Loucy (cell line): ENCODE measurements at regions not wholly inside any gene's neighbourhood (a gene's known extent, or its start where the extent isn't known, plus 50 kb on each side); places are given as distances from the start of the nearest gene placed in this dataset.

Experiments used
- H2AFZ ChIP-seq: fragments of 200-600 bp; sonication (generic); 2 replicates; pipeline ENCODE4 v1.6.0; 2016; ENCODE audit warnings: antibody characterized with exemption, mild to moderate bottlenecking, low read length, moderate library complexity
- H3F3A ChIP-seq: fragments of 200-600 bp; 2 replicates; pipeline ENCODE4 v1.6.0; 2016; ENCODE audit warnings: antibody characterized with exemption, low read depth, mild to moderate bottlenecking
- H3K27me3 ChIP-seq: fragments of 200-600 bp; sonication (generic); 2 replicates; pipeline ENCODE4 v1.6.1; 2014; ENCODE audit warnings: low read length, mild to moderate bottlenecking; ENCODE audit not compliant: insufficient read depth, poor library complexity, severe bottlenecking
- H3K36me3 ChIP-seq: fragments of 200-600 bp; sonication (generic); 2 replicates; pipeline ENCODE4 v1.6.1; 2016; ENCODE audit warnings: low read length; ENCODE audit not compliant: insufficient read depth
- H3K4me1 ChIP-seq: fragments of 200-600 bp; sonication (generic); 2 replicates; pipeline ENCODE4 v1.5.1; 2014; ENCODE audit warnings: low read length, mild to moderate bottlenecking; ENCODE audit not compliant: insufficient read depth, poor library complexity, severe bottlenecking
- H3K4me2 ChIP-seq: fragments of 200-600 bp; sonication (generic); 2 replicates; pipeline ENCODE4 v1.6.0; 2014; ENCODE audit warnings: antibody characterized with exemption, low read length, low read depth, mild to moderate bottlenecking; ENCODE audit not compliant: poor library complexity, severe bottlenecking
- H3K4me3 ChIP-seq: fragments of 200-600 bp; sonication (generic); 2 replicates; pipeline ENCODE4 v1.5.1; 2014; ENCODE audit warnings: low read length, mild to moderate bottlenecking, mixed read lengths; ENCODE audit not compliant: poor library complexity, severe bottlenecking
- H3K79me2 ChIP-seq: fragments of 200-600 bp; sonication (generic); 2 replicates; pipeline ENCODE4 v1.6.1; 2014; ENCODE audit warnings: low read length; ENCODE audit not compliant: insufficient read depth
- H3K9ac ChIP-seq: fragments of 200-600 bp; sonication (generic); 2 replicates; pipeline ENCODE4 v1.6.0; 2014; ENCODE audit warnings: mild to moderate bottlenecking, low read depth, low read length, moderate library complexity; ENCODE audit not compliant: poor library complexity, severe bottlenecking
- H3K9me2 ChIP-seq: fragments of 200-600 bp; sonication (generic); replicated peaks from 2 replicates; pipeline ENCODE4 v1.6.1; 2016; ENCODE audit warnings: low read depth, low read length, mixed read lengths
- H3K9me3 ChIP-seq: fragments of 200-600 bp; sonication (generic); 2 replicates; pipeline ENCODE4 v1.6.1; 2014; ENCODE audit warnings: mild to moderate bottlenecking, antibody characterized with exemption, low read length, low read depth; ENCODE audit not compliant: insufficient read depth
- H4K20me1 ChIP-seq: fragments of 200-600 bp; sonication (generic); 2 replicates; pipeline ENCODE4 v1.6.0; 2014; ENCODE audit warnings: antibody characterized with exemption, low read length, mild to moderate bottlenecking; ENCODE audit not compliant: insufficient read depth, poor library complexity, severe bottlenecking
- EZH2phosphoT487 ChIP-seq: fragments of 200-600 bp; IDR thresholded peaks from 2 replicates; pipeline ENCODE4 v1.6.1; 2018; ENCODE audit warnings: antibody characterized with exemption, mild to moderate bottlenecking, moderate library complexity, borderline replicate concordance
- TF ChIP-seq, protein P1 (sequence below): fragments of 200-600 bp; sonication (generic); conservative IDR thresholded peaks from 2 replicates; pipeline ENCODE4 v1.5.1; 2014; ENCODE audit warnings: mild to moderate bottlenecking, antibody characterized with exemption, low read length

DNA sequence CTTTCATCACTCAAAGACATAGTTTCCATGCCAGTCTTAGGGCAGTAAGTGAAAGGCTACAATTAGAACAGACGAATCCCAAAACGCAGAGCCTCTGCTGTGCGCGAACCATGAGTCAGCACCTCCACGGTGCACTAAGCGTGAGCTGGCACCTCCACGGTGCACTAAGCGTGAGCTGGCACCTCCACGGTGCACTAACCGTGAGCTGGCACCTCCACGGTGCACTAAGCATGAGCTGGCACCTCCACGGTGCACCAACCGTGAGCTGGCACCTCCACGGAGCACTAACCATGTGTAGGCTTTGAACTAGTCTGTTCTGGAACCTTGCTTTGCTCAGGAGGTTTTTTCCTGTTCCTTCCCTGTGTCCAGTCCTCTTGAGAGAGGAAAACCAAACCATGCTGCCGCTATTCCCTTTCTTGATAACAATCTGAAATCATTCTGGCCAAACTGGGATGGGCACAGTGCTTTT is 120.6 kb downstream of the IRS2 start:
- Histone ChIP-seq H3K9ac (no peak overlapping the region), H3F3A (no peaks in the 10 kb centered on the region), H3K27me3 (no peaks in the 10 kb centered on the region), H3K4me1 (no peaks in the 10 kb centered on the region), H3K9me3 (no peaks in the 10 kb centered on the region), H3K4me3 (no peak overlapping the region), H3K4me2 (no peak overlapping the region), H3K79me2 (no peaks in the 10 kb centered on the region), H4K20me1 (no peaks in the 10 kb centered on the region), H3K36me3 (no peaks in the 10 kb centered on the region), H2AFZ (no peak overlapping the region), H3K9me2 (no peaks in the 10 kb centered on the region)
- TF ChIP-seq, protein P1, sequence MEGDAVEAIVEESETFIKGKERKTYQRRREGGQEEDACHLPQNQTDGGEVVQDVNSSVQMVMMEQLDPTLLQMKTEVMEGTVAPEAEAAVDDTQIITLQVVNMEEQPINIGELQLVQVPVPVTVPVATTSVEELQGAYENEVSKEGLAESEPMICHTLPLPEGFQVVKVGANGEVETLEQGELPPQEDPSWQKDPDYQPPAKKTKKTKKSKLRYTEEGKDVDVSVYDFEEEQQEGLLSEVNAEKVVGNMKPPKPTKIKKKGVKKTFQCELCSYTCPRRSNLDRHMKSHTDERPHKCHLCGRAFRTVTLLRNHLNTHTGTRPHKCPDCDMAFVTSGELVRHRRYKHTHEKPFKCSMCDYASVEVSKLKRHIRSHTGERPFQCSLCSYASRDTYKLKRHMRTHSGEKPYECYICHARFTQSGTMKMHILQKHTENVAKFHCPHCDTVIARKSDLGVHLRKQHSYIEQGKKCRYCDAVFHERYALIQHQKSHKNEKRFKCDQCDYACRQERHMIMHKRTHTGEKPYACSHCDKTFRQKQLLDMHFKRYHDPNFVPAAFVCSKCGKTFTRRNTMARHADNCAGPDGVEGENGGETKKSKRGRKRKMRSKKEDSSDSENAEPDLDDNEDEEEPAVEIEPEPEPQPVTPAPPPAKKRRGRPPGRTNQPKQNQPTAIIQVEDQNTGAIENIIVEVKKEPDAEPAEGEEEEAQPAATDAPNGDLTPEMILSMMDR: no peak
- no peak for TF ChIP-seq EZH2phosphoT487

DNA sequence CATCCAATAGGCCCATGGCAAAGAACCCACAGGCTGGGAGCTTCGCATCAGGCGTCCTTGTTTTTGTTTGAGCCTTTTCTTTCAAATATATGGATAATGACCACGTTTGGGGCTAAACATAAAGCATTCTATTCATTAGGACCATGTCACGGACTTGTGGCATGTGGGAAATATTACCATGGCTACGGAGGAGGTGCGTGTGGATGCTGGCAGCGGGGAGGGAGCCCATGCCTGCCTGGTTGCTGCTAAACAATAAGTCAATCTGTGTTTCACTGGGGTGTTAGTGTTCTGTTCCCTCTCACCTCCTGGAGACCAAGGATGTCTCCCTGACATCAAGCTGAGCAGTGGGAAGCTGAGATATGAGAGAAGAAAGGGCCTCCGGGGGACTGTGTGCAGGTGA is 121.1 kb downstream of the IRS2 start:
- H3K9ac ChIP-seq: no peak overlapping the region
- no peaks in the 10 kb centered on the region for H4K20me1 ChIP-seq
- H2AFZ ChIP-seq: no peak overlapping the region
- H3K4me1 ChIP-seq: no peaks in the 10 kb centered on the region
- H3K36me3 ChIP-seq: no peaks in the 10 kb centered on the region
- no peak overlapping the region for H3K4me3 ChIP-seq
- no peaks in the 10 kb centered on the region for H3F3A ChIP-seq
- no peaks in the 10 kb centered on the region for H3K27me3 ChIP-seq
- no peaks in the 10 kb centered on the region for H3K79me2 ChIP-seq
- H3K4me2 ChIP-seq: no peak overlapping the region
- H3K9me2 ChIP-seq: no peaks in the 10 kb centered on the region
- H3K9me3 ChIP-seq: no peaks in the 10 kb centered on the region
- TF ChIP-seq, protein P1: no peak
- no peak for TF ChIP-seq EZH2phosphoT487

DNA sequence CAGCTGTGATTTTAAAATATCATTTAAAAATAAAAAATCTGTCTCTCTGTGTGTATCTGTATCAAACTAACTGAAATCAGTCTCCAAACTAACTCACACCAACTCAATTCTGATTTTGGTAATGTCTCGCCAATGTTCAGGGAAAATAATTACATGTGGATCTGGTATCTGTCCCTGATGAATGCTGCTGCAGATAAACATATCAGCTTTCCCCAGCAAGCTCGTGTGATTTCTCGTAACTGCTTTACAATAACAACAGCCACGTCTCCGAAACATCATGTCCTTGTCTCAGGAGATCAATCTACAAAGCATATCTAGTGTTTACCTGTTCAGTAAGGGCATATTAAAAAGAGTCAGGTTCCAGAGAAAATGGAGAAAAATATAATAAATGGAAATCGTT is 129.0 kb downstream of the IRS2 start:
- no peak for TF ChIP-seq EZH2phosphoT487
- TF ChIP-seq, protein P1: no peak

More for the DNA sequence above, 129.0 kb downstream of the IRS2 start:
- Histone ChIP-seq H3K4me1 (no peaks in the 10 kb centered on the region), H3F3A (no peaks in the 10 kb centered on the region), H2AFZ (no peak overlapping the region), H3K4me3 (no peak overlapping the region), H3K9ac (no peak overlapping the region), H4K20me1 (no peaks in the 10 kb centered on the region), H3K36me3 (no peaks in the 10 kb centered on the region), H3K9me2 (no peaks in the 10 kb centered on the region), H3K27me3 (no peaks in the 10 kb centered on the region), H3K4me2 (no peak overlapping the region), H3K79me2 (no peaks in the 10 kb centered on the region), H3K9me3 (no peaks in the 10 kb centered on the region)
